ENCODE measurements at regions not wholly inside any gene's neighbourhood (a gene's known extent, or its start where the extent isn't known, plus 50 kb on each side); places are given as distances from the start of the nearest gene placed in this dataset.

DNA sequence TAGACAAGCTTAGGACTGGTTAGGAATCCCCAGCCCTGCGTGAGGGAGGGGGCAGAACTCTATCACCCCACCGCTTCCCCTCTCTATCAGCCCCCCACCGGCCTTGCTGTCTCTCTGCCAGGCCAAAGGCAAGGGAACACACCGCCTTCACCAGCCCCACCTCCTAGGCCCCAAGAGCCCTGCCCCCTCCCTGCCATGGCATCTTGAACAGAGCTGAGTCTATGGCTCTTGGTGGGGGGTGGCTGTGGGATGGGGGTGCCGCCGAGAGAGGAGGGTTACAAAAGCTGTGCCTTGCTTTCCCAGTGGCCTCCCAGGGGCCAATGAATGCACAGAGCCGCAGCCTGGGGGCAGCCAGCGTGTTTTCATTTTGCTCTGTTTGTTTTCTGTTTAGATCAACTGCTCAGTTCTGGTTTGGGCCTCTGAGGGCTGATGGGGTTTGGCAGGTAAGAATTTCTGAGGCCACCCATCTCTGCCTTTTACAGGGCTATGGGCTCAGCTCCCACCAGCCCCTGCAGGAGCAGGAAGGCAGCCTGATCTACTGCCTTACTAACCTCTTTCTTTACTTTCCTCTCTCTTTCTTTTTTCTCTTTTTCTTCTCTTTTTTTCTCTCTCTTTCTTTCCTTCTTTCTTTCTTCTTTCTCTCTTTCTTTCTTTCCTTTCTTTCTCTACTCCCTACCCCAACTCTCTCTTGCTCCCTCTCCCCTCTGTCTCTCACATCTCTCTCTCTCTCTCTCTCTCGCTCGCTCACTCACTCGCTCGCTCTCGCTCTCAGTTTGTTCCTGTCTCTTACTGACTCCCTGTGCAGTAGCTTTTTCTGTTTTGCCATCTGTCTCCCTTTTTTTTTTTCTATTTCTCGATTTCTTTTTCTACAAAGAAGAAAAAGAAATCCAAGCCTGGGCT lies 128.3 kb downstream of the PJA1 start:
- TF ChIP-seq POLR2AphosphoS5 (IDR thresholded peaks at IDR 0.05; ENCODE audit: low read depth) (no peak), CTCF (IDR thresholded peaks at IDR 0.05; ENCODE audit: insufficient read depth, low read length) (no peak), REST (IDR thresholded peaks at IDR 0.05; ENCODE audit: insufficient replicate concordance, low read depth) (no peak), GABPA (IDR thresholded peaks at IDR 0.05; ENCODE audit: low read depth) (no peak)

Data from HL-60 (cell line).